BLaER1 treated with 17β-estradiol and CSF1 and Interleukin-3, amounts not matched to agents 10 nM and 100 nM (cell line): ENCODE measurements at regions not wholly inside any gene's neighbourhood (a gene's known extent, or its start where the extent isn't known, plus 50 kb on each side); places are given as distances from the start of the nearest gene placed in this dataset.

ENCODE experiments used
- H3K27ac ChIP-seq, 11 experiments: shearing (Covaris generic); formaldehyde crosslinking; 2 replicates each; pipeline ENCODE4 v1.8.1; 2022
- H3K27me3 ChIP-seq, 11 experiments: shearing (Covaris generic); formaldehyde crosslinking; 2 replicates each; pipeline ENCODE4 v1.8.1; 2022
- H3K36me3 ChIP-seq, 11 experiments: shearing (Covaris generic); formaldehyde crosslinking; 2 replicates each; pipeline ENCODE4 v1.8.1; 2022
- H3K4me1 ChIP-seq, 10 experiments: shearing (Covaris generic); formaldehyde crosslinking; 2 replicates each; pipeline ENCODE4 v1.8.1; 2022
- H3K4me2 ChIP-seq, 11 experiments: shearing (Covaris generic); formaldehyde crosslinking; 2 replicates each; pipeline ENCODE4 v1.8.1; 2022
- H3K4me3 ChIP-seq, 10 experiments: shearing (Covaris generic); formaldehyde crosslinking; 2 replicates each; pipeline ENCODE4 v1.8.1; 2022
- H3K9ac ChIP-seq, 11 experiments: shearing (Covaris generic); formaldehyde crosslinking; 2 replicates each; pipeline ENCODE4 v1.8.1; 2022
- H3K9me3 ChIP-seq, 11 experiments: shearing (Covaris generic); formaldehyde crosslinking; replicated peaks in 1 of 11; 2 replicates each; pipeline ENCODE4 v1.8.1; 2022
- H4K20me1 ChIP-seq, 11 experiments: shearing (Covaris generic); formaldehyde crosslinking; 2 replicates each; pipeline ENCODE4 v1.8.1; 2022
- Cebpa-rat ChIP-seq, 11 experiments: shearing (Covaris generic); IDR thresholded peaks; 2 replicates each; pipeline ENCODE4 v1.8.1; 2022

- TF ChIP-seq Cebpa-rat (IDR thresholded peaks at IDR 0.05) = no peak
- Histone ChIP-seq H3K9ac (no peak overlapping the region), H3K27me3 (no peaks in the 10 kb centered on the region), H3K9me3 (peaks cover 0 to 7% (median 0%) of the 10 kb centered on the region in 11 experiments; a peak in 2 of 22 replicates), H3K36me3 (no peaks in the 10 kb centered on the region), H4K20me1 (no peaks in the 10 kb centered on the region), H3K4me3 (no peak overlapping the region), H3K27ac (no peak overlapping the region), H3K4me2 (no peak overlapping the region), H3K4me1 (peaks cover 0 to 19% (median 0%) of the 10 kb centered on the region in 10 experiments; a peak in 4 of 20 replicates)
These were observed 1323.6 kb upstream of the PRR20A start for GRCh38 chr13:55816976-55817601.

DNA sequence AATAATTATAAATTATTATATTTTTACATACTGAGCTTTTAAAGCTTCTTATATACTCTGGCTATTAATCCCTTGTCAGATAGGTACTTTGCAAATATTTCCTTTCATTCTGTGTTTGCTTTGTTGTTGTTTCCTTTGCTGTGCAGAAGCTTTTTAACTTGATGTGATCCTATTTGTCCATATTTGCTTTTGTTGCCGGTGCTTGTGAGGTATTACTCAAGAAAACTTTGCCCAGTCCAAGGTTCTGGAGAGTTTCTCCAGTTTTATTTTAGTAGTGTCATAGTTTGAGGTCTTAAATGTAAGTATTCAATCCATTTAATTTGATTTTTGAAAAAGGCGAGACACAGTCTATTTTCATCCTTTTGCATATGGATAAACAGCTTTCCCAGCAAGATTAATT is 1319.9 kb upstream of the PRR20A start:
- Histone ChIP-seq H3K27ac (no peak overlapping the region), H3K9ac (no peak overlapping the region), H3K4me1 (peaks cover 0 to 10% (median 0%) of the 10 kb centered on the region in 10 experiments; a peak in 4 of 20 replicates), H3K27me3 (no peaks in the 10 kb centered on the region), H3K36me3 (no peaks in the 10 kb centered on the region), H3K4me2 (no peak overlapping the region), H3K9me3 (no peaks in the 10 kb centered on the region), H3K4me3 (no peak overlapping the region), H4K20me1 (no peaks in the 10 kb centered on the region)
- no peak for TF ChIP-seq Cebpa-rat (IDR thresholded peaks at IDR 0.05)

GRCh38 chr13:55869648-55870047 is 1271.1 kb upstream of the PRR20A start:
- no peak overlapping the region for H3K4me2 ChIP-seq
- no peak for TF ChIP-seq Cebpa-rat (IDR thresholded peaks at IDR 0.05)
- H3K4me3 ChIP-seq = no peak overlapping the region
- H3K36me3 ChIP-seq = no peaks in the 10 kb centered on the region
- no peaks in the 10 kb centered on the region for H4K20me1 ChIP-seq
- no peaks in the 10 kb centered on the region for H3K27me3 ChIP-seq
- H3K9me3 ChIP-seq = peaks cover 14 to 49% (median 21%) of the 10 kb centered on the region in 11 experiments; a peak in 20 of 22 replicates
- H3K27ac ChIP-seq = no peak overlapping the region
- no peak overlapping the region for H3K9ac ChIP-seq
- no peaks in the 10 kb centered on the region for H3K4me1 ChIP-seq

DNA sequence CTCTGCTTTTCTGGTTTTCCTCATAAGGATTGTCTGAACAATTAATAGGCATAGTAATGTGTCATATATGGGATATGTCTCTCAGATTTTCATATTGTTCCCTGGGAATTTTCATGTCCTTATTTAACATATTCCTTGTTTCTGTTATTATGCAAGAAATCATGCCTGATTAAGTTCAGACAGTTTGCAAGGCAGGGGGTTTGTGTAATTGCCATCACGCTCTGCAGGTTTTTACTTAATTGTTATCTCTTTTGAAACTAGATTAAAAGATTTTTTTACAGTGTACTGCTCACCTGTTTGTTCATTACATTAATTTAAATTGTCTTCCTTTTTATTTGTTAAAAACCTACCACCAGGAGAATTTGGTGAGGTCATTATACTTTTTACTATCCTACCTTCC is 1253.2 kb upstream of the PRR20A start:
- H3K9me3 ChIP-seq = no peaks in the 10 kb centered on the region
- no peak overlapping the region for H3K4me3 ChIP-seq
- no peak overlapping the region for H3K9ac ChIP-seq
- H3K27ac ChIP-seq = no peak overlapping the region
- no peaks in the 10 kb centered on the region for H4K20me1 ChIP-seq
- H3K4me1 ChIP-seq = no peaks in the 10 kb centered on the region
- H3K4me2 ChIP-seq = no peak overlapping the region
- H3K36me3 ChIP-seq = no peaks in the 10 kb centered on the region
- no peaks in the 10 kb centered on the region for H3K27me3 ChIP-seq
- TF ChIP-seq Cebpa-rat (IDR thresholded peaks at IDR 0.05) = no peak

DNA sequence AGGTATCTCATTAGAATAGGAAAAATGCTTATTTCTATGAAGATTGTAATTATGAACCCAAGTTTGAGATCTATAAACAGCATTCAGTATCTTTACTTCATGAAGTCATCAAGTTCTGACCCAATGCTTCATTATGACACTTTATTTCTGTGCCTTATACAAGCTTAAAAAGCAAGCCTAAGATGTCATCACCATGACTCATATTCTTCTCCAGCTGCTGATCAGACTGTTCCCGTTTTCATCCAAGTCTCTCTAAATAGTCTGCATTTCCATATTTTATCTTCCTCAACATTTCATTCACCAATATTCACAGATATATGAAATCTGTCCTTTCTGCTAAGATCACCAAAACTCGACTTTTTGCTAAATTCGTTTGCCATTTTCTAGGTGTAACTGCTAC is 1247.2 kb upstream of the PRR20A start:
- Histone ChIP-seq H3K4me2 (no peak overlapping the region), H4K20me1 (no peaks in the 10 kb centered on the region), H3K36me3 (no peaks in the 10 kb centered on the region), H3K9ac (no peak overlapping the region), H3K9me3 (no peaks in the 10 kb centered on the region), H3K4me1 (no peaks in the 10 kb centered on the region), H3K27me3 (no peaks in the 10 kb centered on the region), H3K27ac (no peak overlapping the region), H3K4me3 (no peak overlapping the region)
- no peak for TF ChIP-seq Cebpa-rat (IDR thresholded peaks at IDR 0.05)

GRCh38 chr13:55937180-55937579 is 1203.5 kb upstream of the PRR20A start:
- no peak for TF ChIP-seq Cebpa-rat (IDR thresholded peaks at IDR 0.05)
- H3K9me3 ChIP-seq = no peaks in the 10 kb centered on the region
- H3K4me1 ChIP-seq = no peaks in the 10 kb centered on the region
- no peaks in the 10 kb centered on the region for H4K20me1 ChIP-seq
- no peaks in the 10 kb centered on the region for H3K27me3 ChIP-seq
- H3K4me2 ChIP-seq = no peak overlapping the region
- no peaks in the 10 kb centered on the region for H3K36me3 ChIP-seq
- H3K4me3 ChIP-seq = no peak overlapping the region
- H3K9ac ChIP-seq = no peak overlapping the region
- H3K27ac ChIP-seq = no peak overlapping the region

DNA sequence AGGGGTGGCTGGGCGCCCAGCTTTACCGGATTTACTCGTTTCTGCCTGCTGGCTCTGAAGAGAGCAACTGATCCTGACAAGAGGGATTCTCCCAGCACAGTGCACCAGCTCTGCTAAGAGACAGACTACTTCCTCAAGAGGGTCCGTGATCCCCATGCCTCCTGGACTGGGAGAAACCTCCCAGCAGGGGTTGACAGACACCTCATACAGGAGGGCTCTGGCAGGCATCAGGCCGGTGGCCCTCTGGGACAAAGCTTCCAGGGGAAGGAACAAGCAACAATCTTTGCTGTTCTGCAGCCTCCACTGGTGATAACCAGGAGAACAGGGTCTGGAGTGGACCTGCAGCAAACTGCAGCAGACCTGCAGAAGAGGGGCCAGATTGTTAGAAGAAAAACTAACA is 1192.5 kb upstream of the PRR20A start:
- Histone ChIP-seq H4K20me1 (no peaks in the 10 kb centered on the region), H3K4me2 (no peak overlapping the region), H3K4me3 (no peak overlapping the region), H3K9me3 (no peaks in the 10 kb centered on the region), H3K4me1 (no peaks in the 10 kb centered on the region), H3K27me3 (no peaks in the 10 kb centered on the region), H3K9ac (no peak overlapping the region), H3K27ac (no peak overlapping the region), H3K36me3 (no peaks in the 10 kb centered on the region)
- TF ChIP-seq Cebpa-rat (IDR thresholded peaks at IDR 0.05) = no peak

- H3K4me1 ChIP-seq = peaks cover 0 to 6% (median 0%) of the 10 kb centered on the region in 10 experiments; a peak in 2 of 20 replicates
- H3K9ac ChIP-seq = no peak overlapping the region
- H3K9me3 ChIP-seq = peaks cover 0 to 11% (median 0%) of the 10 kb centered on the region in 11 experiments; a peak in 4 of 22 replicates
- no peaks in the 10 kb centered on the region for H4K20me1 ChIP-seq
- H3K27ac ChIP-seq = no peak overlapping the region; a peak in 1 of 22 replicates
- H3K27me3 ChIP-seq = no peaks in the 10 kb centered on the region
- no peak overlapping the region for H3K4me2 ChIP-seq
- H3K36me3 ChIP-seq = no peaks in the 10 kb centered on the region
- no peak for TF ChIP-seq Cebpa-rat (IDR thresholded peaks at IDR 0.05)
- no peak overlapping the region for H3K4me3 ChIP-seq
These were observed 1176.8 kb upstream of the PRR20A start for GRCh38 chr13:55963934-55964333.

DNA sequence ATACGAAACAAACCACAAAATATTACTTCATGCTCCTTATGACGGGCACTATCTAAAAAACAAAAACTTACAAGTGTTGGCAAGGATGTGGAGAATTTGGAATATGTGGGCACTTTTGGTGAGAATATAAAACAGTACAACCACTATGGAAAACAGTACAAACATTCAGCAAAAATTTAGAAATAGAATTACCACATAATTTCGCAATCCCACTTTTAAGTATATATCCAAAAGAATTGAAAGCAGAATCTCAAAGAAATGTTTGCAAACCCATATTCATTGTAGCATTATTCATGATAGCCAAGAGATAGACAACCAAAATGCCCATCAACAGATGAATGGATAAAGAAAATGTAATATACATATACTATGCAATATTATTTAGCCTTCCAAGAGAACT is 1173.7 kb upstream of the PRR20A start:
- no peaks in the 10 kb centered on the region for H4K20me1 ChIP-seq
- peaks cover 0 to 6% (median 0%) of the 10 kb centered on the region in 10 experiments; a peak in 2 of 20 replicates for H3K4me1 ChIP-seq
- H3K36me3 ChIP-seq = no peaks in the 10 kb centered on the region
- H3K4me3 ChIP-seq = no peak overlapping the region
- no peaks in the 10 kb centered on the region for H3K27me3 ChIP-seq
- H3K9me3 ChIP-seq = peaks cover 0 to 11% (median 0%) of the 10 kb centered on the region in 11 experiments; a peak in 4 of 22 replicates
- no peak overlapping the region for H3K4me2 ChIP-seq
- no peak overlapping the region for H3K9ac ChIP-seq
- H3K27ac ChIP-seq = no peak overlapping the region
- TF ChIP-seq Cebpa-rat (IDR thresholded peaks at IDR 0.05) = peak in 2 of 11 experiments; percentile 49 to 54; a peak in 3 of 22 replicates

- H3K4me2 ChIP-seq = no peak overlapping the region
- no peak for TF ChIP-seq Cebpa-rat (IDR thresholded peaks at IDR 0.05)
- H3K36me3 ChIP-seq = no peaks in the 10 kb centered on the region
- H3K4me1 ChIP-seq = no peaks in the 10 kb centered on the region
- H3K27me3 ChIP-seq = no peaks in the 10 kb centered on the region
- H4K20me1 ChIP-seq = no peaks in the 10 kb centered on the region
- no peak overlapping the region for H3K9ac ChIP-seq
- H3K27ac ChIP-seq = no peak overlapping the region
- peaks cover 11 to 18% (median 15%) of the 10 kb centered on the region in 11 experiments for H3K9me3 ChIP-seq
- H3K4me3 ChIP-seq = no peak overlapping the region
These were observed 1163.3 kb upstream of the PRR20A start for GRCh38 chr13:55977436-55977835.
